ENCODE measurements at regions not wholly inside any gene's neighbourhood (a gene's known extent, or its start where the extent isn't known, plus 50 kb on each side); places are given as distances from the start of the nearest gene placed in this dataset.
"Not testable (repeated sequence)": the region's sequence is repeated elsewhere in the genome, so short reads cannot be mapped to it uniquely, and the experiment has no call there.

- Histone ChIP-seq H3K27ac (ENCODE audit: poor library complexity, severe bottlenecking) (no peak overlapping the region), H3K4me3 (ENCODE audit: severe bottlenecking) (no peak overlapping the region), H3K9me3 (ENCODE audit: severe bottlenecking) (peaks cover 2% of the 10 kb centered on the region), H3K36me3 (ENCODE audit: low read depth) (no peaks in the 10 kb centered on the region), H3K27me3 (ENCODE audit: insufficient read depth, poor library complexity, severe bottlenecking) (no peaks in the 10 kb centered on the region), H3K4me1 (ENCODE audit: insufficient read depth, poor library complexity, severe bottlenecking) (no peaks in the 10 kb centered on the region)
- no peak for TF ChIP-seq CTCF (IDR thresholded peaks at IDR 0.05; ENCODE audit: poor library complexity, severe bottlenecking)
- ATAC-seq (ENCODE audit: low read depth) = no peak
- no peak for DNase-seq (ENCODE audit: low spot score)
Measured at GRCh38 chr16:26860506-26860905, 206.2 kb upstream of the C16orf82 start.

GRCh38 chr16:26863931-26864330 is 202.8 kb upstream of the C16orf82 start:
- H3K27ac ChIP-seq (ENCODE audit: poor library complexity, severe bottlenecking) = no peak overlapping the region
- H3K4me1 ChIP-seq (ENCODE audit: insufficient read depth, poor library complexity, severe bottlenecking) = no peaks in the 10 kb centered on the region
- DNase-seq (ENCODE audit: low spot score) (no peak), ATAC-seq (ENCODE audit: low read depth) (no peak)
- H3K9me3 ChIP-seq (ENCODE audit: severe bottlenecking) = peaks cover 2% of the 10 kb centered on the region
- H3K4me3 ChIP-seq (ENCODE audit: severe bottlenecking) = no peak overlapping the region
- no peaks in the 10 kb centered on the region for H3K36me3 ChIP-seq (ENCODE audit: low read depth)
- no peak for TF ChIP-seq CTCF (IDR thresholded peaks at IDR 0.05; ENCODE audit: poor library complexity, severe bottlenecking)
- H3K27me3 ChIP-seq (ENCODE audit: insufficient read depth, poor library complexity, severe bottlenecking) = no peaks in the 10 kb centered on the region

- H3K27ac ChIP-seq (ENCODE audit: poor library complexity, severe bottlenecking); H3K36me3 ChIP-seq (ENCODE audit: low read depth); H3K27me3 ChIP-seq (ENCODE audit: insufficient read depth, poor library complexity, severe bottlenecking); DNase-seq (ENCODE audit: low spot score); H3K4me1 ChIP-seq (ENCODE audit: insufficient read depth, poor library complexity, severe bottlenecking); H3K4me3 ChIP-seq (ENCODE audit: severe bottlenecking); H3K9me3 ChIP-seq (ENCODE audit: severe bottlenecking); ATAC-seq (ENCODE audit: low read depth): not testable (repeated sequence)
Measured at GRCh38 chr16:26874318-26874717, 192.4 kb upstream of the C16orf82 start.

GRCh38 chr16:26877421-26877820 is 189.3 kb upstream of the C16orf82 start:
- H3K36me3 ChIP-seq (ENCODE audit: low read depth) = no peaks in the 10 kb centered on the region
- no peak for DNase-seq (ENCODE audit: low spot score)
- no peak overlapping the region for H3K27ac ChIP-seq (ENCODE audit: poor library complexity, severe bottlenecking)
- no peak overlapping the region for H3K4me3 ChIP-seq (ENCODE audit: severe bottlenecking)
- no peaks in the 10 kb centered on the region for H3K27me3 ChIP-seq (ENCODE audit: insufficient read depth, poor library complexity, severe bottlenecking)
- TF ChIP-seq CTCF (IDR thresholded peaks at IDR 0.05; ENCODE audit: poor library complexity, severe bottlenecking) = no peak
- H3K9me3 ChIP-seq (ENCODE audit: severe bottlenecking) = no peaks in the 10 kb centered on the region
- H3K4me1 ChIP-seq (ENCODE audit: insufficient read depth, poor library complexity, severe bottlenecking) = no peaks in the 10 kb centered on the region
- ATAC-seq (ENCODE audit: low read depth) = no peak

- Histone ChIP-seq H3K4me3 (ENCODE audit: severe bottlenecking) (no peak overlapping the region), H3K4me1 (ENCODE audit: insufficient read depth, poor library complexity, severe bottlenecking) (no peaks in the 10 kb centered on the region), H3K27me3 (ENCODE audit: insufficient read depth, poor library complexity, severe bottlenecking) (no peaks in the 10 kb centered on the region), H3K27ac (ENCODE audit: poor library complexity, severe bottlenecking) (no peak overlapping the region), H3K9me3 (ENCODE audit: severe bottlenecking) (no peaks in the 10 kb centered on the region), H3K36me3 (ENCODE audit: low read depth) (no peaks in the 10 kb centered on the region)
- ATAC-seq (ENCODE audit: low read depth) = no peak
- no peak for TF ChIP-seq CTCF (IDR thresholded peaks at IDR 0.05; ENCODE audit: poor library complexity, severe bottlenecking)
- no peak for DNase-seq (ENCODE audit: low spot score)
Measured at GRCh38 chr16:26885674-26886073, 181.1 kb upstream of the C16orf82 start.

All from RWPE2 (cell line).